ENCODE measurements at regions not wholly inside any gene's neighbourhood (a gene's known extent, or its start where the extent isn't known, plus 50 kb on each side); places are given as distances from the start of the nearest gene placed in this dataset.

DNA sequence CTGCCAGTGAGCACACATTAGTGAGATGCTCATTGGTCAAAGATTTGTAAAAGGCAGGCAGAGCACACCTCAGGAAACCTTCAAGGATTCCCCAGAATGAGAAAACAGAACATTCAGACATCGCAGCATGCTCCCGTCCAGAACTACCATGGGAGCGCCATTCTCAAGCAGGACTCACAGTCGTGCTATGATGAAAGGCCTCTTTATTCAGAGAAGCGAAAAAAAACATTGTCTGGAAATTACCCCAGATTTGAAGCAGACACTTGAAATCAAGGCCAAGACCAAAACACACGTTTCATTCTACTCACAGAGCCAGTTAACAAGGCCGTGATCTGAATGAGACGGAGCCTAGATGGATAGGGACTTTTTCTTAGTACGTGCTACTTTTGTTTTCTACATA lies 961.8 kb upstream of the TENM3 start:
- no peak for DNase-seq (ENCODE audit: low read depth)

- DNase-seq (ENCODE audit: low read depth) = no peak
These were observed 954.0 kb upstream of the TENM3 start for GRCh38 chr4:181289198-181289597.

DNA sequence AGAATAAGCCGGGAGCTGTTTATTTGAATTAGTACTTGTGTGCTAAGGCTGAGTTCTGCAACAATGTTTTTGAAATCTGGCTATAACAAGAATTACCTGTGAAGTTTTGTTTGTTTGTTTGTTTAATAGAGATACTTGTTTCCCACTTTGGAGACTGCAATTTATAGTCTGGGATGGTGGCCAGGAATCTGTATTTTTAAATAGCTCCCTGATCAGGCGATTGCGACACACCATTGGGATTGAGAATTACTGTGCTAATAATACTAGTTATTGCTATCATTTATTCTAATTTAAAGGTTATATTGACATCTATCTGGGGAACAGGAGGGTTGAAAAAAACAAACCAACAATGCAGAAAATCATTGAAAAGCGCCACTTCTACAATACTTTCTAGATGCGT lies 951.6 kb upstream of the TENM3 start:
- DNase-seq (ENCODE audit: low read depth) = no peak

DNA sequence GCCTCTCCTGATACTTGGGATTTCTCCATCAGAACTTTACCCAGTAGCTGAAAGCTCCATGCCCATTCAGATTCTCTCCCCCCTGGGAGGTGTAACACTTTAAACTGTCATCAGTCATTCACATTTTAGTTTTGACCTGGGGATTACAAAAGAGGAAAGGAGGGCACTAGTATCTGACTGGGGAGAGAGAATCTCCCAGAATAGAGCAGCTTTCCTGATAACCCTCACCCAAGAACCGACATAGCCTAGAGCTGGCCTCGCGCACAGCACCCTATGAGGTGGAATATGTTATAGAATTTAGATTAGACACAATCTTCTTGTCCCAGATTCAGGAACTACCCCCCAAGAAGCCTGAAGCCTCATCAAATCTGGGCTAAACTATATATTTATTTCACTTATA lies 950.2 kb upstream of the TENM3 start:
- no peak for DNase-seq (ENCODE audit: low read depth)

DNA sequence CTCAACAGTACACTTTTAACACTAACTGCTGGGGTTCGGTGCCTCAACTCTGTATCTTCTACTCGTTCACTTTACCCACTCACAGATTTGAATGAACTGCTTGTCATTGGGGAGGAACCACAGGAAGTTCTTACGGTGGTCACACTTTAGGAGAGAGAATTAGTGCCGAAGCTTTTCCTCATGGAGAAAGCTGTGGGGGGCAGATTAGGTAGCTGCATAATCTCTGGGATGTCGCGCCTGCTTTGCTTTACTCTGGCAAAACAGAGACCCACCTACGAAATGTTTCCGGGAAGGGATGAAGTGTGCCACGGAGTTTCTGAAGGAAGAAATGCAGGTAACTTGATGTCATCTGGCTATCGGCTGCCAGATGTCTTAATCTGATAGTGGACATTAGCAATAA lies 949.7 kb upstream of the TENM3 start:
- DNase-seq (ENCODE audit: low read depth) = no peak

DNA sequence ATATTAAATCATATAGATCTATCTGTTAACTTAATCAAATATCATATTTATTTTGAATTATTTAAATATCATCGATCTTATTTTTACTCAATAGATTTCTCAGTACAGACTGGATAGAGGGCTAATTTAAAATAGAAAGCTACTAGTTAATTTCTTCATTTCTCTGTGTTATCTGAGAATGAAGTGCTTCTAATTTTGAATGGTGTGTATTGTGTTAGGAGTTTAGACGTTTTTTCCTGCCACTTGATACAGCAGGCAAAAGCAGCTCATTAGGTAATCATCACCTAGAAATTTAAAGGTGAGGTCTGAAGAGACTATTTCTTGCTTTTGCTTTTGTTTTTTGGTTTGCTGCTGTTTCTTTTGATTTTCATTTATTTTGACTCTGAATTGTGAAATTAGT lies 948.8 kb upstream of the TENM3 start:
- DNase-seq (ENCODE audit: low read depth) = no peak

DNA sequence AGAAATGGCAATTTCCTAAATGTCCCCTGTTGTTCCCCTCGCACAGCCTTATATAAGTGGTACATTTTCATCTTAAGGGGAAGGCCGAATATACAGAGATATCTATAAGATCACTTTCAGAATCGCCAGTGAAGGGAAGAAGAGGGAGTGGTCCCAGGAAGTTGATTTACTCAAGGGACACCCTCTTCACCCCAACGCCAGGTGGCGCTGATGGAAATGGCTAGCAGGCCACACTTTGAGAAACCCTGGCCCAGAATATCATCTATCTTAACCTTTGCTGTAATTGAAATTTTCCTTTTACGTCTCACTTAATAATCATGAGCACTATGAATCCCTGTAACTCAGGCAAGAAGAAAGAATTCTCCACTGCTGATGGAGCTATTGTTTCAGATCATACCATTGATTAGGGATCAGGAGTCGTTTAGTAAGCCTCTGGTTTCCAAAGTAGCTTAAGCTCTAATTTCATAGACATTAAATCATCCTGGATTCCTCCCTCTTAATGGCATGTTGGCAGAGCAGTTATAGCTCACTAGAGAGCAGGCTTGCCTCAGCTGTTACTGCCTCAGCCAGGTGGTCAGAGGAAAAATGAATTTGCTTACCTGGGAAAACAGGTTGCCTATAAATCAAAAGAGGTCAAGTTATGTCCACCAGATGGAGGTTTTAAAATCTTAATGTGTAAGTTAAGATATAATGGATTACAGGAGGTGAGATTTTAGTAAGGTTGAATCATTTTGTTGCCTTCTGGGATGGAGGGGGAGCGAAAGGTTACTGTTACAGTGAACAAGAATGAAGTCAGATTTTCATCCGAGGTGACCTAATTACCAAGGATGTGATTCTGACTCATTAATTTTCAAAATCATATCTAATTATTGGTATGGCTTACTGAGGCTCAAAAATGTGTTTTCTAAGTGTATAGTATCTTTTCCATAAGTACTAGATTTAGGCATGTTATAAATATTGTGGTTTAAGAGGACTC lies 941.2 kb upstream of the TENM3 start:
- no peak for DNase-seq (ENCODE audit: low read depth)

GRCh38 chr4:181307824-181308223 lies 935.4 kb upstream of the TENM3 start:
- DNase-seq (ENCODE audit: low read depth) = no peak

DNA sequence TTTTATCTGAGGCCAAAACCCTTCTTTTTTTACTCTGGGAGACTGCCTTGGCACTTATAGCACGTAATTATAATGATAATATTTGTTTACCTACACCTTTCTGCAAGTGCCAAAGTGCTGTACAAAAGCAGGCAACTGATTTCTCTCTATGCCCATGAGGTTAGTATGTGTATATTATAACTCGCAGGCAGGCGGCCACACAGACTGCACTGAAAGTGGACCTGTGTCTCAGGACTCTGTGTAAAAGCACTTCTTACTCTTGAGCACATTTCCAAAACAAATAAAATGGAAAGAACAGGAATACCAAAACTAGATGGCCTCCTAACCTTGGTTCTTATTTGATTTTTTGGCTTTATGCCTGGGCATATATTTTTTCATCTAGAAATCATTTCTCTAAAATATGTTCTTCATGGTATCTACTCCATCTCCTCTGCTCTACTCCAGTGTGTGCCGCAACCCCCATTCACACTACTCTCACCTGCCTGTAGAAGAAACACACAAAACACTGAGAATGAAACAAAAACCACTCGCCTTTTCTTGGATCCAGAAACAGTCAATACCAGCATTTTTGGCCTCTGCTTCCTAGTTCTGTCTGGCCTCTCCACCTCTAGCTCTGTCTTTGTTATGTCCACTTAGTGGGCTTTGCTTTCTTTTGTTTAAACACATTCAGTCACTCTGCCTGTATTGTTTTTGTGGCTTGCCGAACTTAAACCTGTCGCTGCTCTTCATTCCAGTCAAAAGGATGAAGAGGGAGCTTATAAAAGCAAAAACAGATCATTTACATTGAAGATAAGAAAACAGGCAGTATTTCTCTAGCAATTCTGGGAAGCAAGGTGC lies 934.5 kb upstream of the TENM3 start:
- DNase-seq (ENCODE audit: low read depth) = no peak

DNA sequence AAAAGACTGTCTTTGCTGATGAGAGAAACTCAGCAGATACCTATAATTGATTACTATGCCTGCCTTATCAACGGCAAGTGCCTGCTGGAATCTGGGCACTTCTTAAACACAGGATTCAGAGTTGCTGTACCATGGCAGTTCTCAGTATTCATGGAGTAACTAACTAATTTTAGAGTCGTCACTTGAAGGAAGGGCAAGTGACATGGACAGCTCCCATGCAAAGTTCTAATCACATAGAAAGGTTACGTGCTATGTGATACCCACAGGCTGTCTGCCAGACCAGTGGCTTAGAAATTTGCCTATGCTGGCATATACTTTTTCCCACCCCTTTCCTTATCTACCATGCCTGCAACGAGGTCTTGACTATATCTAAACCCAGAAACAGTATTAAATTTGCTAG lies 931.1 kb upstream of the TENM3 start:
- no peak for DNase-seq (ENCODE audit: low read depth)

GRCh38 chr4:181319629-181320028 lies 923.6 kb upstream of the TENM3 start:
- DNase-seq (ENCODE audit: low read depth) = no peak

DNA sequence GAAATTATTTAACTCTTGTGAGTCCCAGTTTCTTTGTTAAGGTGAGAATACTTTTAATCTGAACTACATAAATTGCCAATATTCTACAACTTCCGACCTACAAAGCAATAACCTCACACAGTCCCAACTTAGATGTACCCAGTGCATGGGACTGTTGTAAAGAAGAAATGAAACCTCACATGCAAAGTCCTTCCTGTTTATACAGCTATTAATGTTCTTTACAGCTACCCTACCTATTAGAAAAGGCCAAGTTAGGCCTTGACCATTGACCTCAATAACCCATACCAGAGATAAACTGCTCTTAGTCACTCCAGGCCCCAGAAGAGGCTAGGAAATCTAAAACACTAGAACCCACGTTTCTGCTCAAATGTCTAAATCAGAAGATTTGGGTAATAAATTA lies 920.1 kb upstream of the TENM3 start:
- DNase-seq (ENCODE audit: low read depth) = no peak

DNA sequence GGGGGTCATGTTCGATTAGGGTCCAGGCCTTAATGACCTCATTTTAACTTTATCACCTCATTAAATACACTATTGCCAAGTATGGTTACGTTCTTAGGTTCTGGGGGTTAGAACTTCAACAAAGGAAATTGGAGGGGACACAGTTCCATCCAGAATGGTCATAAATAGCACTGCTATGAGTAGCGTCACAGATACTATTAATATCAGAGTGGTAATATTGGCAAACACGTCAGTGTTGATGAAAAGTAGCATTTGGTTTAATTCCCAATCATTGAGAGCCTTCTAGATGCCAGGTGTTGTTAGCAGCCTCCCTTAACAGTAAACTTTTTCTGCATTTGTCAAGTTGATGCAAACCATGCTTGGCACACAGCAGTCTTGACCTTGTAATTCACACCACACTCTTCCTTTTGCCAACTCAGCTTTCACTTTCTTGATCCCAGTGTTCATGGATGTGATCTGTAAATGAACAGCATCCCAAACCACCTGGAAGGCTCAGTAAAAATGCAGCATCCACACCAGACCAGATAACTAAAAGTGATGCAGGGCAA lies 912.5 kb upstream of the TENM3 start:
- DNase-seq (ENCODE audit: low read depth) = no peak

GRCh38 chr4:181331214-181331613 lies 912.0 kb upstream of the TENM3 start:
- no peak for DNase-seq (ENCODE audit: low read depth)

DNA sequence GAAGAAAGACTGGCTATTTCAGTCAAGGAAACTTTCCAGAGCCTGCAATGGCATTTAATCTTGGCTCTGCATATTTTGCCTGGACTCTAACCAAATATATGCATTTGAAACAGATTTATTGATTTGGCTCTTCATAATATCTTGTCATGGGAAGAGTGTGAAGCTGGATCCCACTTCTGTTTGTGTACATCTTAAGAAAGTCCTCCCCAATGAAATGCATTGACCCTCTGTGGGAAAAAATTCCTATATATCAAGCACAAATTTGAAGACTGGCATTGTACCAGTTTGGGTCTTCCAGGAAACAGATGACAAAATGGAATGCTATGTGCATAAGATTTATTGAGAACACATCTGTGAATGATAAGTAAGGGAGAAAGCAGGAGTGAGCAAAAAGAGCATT lies 897.3 kb upstream of the TENM3 start:
- DNase-seq (ENCODE audit: low read depth) = no peak

- DNase-seq (ENCODE audit: low read depth) = no peak
These were observed 892.4 kb upstream of the TENM3 start for GRCh38 chr4:181350615-181351415.

DNA sequence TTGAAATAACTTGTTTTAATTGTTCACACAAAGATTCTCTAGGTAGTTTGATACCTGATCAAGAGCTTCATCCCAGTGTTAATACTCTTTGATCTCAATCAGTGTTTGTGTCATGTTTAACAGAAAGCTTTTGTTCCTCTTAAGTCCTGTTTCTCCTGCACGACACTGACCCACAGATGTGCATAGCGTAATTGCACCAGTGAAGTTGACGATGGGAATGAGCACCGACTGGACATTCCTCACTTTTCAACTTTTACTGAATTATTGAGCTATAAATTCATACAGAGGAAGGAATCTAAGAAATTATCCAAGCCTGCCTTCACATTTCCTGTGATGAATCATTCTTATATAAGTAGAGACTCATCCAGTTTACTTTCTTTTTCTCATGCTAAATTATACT lies 878.7 kb upstream of the TENM3 start:
- no peak for DNase-seq (ENCODE audit: low read depth)

- DNase-seq (ENCODE audit: low read depth) = no peak
These were observed 877.5 kb upstream of the TENM3 start for GRCh38 chr4:181365671-181366070.

- no peak for DNase-seq (ENCODE audit: low read depth)
These were observed 871.2 kb upstream of the TENM3 start for GRCh38 chr4:181372014-181372413.

DNA sequence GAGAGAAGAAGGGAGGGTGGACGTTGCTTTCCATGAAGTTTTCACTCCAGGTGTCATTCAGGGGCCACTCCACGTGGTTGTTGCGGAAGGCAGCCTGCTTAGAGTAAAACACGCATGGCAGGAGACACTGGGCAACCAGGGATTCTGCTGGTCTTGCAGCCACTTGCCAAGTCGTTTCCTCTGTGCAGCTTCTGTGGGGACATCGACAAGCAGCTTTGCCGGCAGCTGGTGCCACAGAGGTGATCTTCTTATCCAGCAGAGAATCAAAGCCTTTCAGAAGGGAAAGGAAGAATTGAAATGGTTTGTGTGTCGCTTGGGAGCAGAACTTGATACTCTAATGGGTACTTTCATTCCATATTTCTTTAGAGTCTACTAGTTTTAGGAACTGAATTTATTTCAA lies 867.1 kb upstream of the TENM3 start:
- DNase-seq (ENCODE audit: low read depth) = no peak

- DNase-seq (ENCODE audit: low read depth) = no peak
These were observed 855.1 kb upstream of the TENM3 start for GRCh38 chr4:181388061-181388460.

GRCh38 chr4:181416966-181417365 lies 826.2 kb upstream of the TENM3 start:
- DNase-seq (ENCODE audit: low read depth) = no peak
